HUDEP-2 (cell line): ENCODE measurements at regions not wholly inside any gene's neighbourhood (a gene's known extent, or its start where the extent isn't known, plus 50 kb on each side); places are given as distances from the start of the nearest gene placed in this dataset.
"Not testable (repeated sequence)": the region's sequence is repeated elsewhere in the genome, so short reads cannot be mapped to it uniquely, and the experiment has no call there.

Experiments used
- DNase-seq, 76 experiments: peaks; one replicate each; lab custom pipeline; 2025; ENCODE audit not compliant: unreplicated experiment in 76 of 76; lab: John Stamatoyannopoulos, UW

DNA sequence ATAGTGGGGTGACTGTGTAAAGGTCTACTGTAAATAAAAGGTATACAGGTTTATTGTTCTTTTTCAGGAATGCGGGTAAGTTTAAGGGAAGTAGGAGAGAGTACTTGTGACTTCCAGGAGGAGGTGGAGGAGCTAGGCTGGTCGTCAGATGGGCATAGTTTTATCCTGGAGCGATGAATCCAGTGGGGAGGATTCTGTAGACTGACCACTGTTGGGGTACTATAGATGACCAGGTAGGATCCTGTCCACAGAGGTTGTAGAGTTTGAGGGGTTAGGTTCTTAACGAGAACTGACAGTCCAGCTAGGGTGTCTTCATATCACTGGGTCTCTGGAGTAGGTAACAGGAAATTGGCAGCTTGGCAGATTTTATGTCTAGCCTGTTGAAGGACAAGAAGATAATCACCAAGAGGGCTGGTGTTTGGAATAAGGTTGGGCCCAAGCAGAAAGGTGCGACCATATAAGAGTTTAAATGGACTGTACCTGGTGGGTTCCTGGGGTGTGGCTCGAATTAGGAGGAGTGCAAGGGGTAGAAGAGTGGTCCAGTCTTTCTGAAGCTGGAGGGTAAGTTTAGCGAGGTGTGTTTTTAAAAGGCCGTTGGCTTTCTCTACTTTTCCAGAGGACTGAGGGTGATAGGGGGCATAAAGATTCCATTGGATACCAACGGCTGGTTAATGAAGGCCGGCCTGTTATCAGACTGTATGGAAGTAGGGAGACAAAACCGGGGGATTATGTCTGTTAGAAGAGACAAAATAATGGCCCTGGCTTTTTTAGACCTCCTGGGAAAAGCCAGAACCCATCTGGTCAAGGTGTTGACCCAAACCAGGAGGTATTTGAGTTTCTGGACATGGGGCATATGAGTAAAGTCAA is 751.3 kb upstream of the ADGRB3 start:
- no peak for DNase-seq

DNA sequence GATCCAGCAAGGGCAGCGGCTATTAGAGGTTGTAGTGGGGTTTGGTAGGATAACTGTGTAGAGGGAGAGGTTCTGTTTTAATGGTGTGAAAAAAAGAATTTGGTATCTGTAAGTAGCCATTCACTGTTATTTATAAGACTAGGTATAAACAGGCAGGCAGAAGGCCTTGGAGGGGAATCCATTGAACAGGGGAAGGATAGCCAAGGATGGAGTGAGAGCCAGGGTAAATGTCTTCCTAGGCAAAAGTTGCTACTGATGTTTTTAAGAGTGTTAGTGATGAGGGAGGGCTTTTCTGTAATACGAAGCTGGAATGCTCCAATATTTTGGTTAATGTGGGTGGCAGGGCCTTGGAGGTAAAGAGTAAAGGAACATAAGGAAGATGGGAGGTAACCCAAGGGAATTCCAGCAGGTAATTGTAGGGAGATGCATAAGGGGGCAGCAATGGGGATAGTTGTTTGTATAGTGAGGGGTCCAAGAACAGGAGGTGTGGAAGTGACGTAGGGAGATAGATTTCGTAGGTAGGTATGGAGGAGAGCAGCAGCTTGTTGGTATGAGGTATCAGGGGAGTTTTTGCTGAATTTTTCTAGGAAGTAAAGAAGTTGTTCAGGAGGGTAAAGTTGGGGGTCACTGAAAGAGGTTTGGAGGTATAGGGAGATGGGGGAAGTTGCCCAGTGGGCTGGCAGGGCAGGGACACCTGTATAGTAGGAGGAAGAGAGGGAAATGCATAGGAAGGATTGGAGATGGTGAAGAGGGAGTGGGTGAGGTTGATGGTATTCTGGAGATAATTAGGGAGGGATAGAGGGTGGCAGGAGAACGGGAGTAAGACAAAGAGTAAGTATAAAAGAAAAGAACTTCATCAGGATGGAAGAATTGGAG is 752.4 kb upstream of the ADGRB3 start:
- no peak for DNase-seq

DNA sequence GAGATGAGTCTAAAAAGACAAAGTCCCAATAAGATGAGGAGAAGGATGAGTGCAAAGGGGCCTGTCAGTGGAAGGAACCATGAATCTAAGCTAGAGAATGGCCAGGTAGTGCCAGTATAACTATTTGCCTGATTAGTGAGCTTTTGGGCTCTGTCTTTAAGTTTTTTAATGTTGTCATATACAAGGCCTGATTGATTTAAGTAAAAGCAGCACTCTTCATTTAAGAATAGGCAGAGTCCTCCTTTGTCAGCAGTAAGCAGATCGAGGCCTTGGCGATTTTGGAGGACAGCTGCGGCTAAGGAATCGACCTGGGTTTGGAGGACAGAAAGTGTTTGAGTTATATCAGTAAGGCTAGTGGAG is 753.4 kb upstream of the ADGRB3 start:
- DNase-seq = no peak

DNA sequence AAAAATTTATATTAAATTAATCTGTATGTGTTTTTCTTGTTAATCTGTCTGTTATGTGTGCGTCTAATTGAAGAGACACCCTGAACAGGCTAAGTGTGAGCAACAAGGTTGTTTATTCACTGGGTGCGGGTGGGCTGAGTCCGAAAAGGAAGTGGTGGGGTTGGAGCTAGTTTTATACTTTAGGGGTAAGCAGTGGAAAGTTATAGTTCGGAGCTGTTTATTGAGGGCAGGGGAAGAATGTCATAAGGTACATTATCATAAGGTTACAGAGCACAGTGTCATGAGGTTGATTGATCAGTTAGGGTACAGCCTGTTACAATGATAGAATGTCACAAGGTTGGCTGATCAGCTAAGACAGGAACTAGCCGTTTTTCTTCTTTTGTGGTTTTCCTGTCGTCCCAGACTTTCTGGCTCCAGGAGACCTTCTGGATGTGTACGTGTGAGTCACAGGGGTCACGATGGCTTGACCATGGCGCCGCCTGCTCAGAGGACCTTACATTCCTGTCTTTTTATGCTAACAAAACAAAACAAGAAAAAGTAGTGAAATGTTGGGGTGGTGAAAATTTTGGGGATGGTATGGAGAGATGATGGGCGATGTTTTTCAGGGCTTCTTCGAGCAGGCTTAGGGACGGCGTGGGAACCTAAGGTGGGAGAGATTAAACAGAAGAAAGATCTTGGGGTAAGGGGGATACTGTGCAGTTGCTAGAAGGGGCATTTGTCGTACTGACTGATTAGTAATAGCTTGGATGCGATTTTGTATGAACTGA is 754.0 kb upstream of the ADGRB3 start:
- no peak for DNase-seq

- DNase-seq = not testable (repeated sequence)
Measured at GRCh38 chr6:67880343-67880742, 754.7 kb upstream of the ADGRB3 start.

GRCh38 chr6:67879928-67880327 is 755.2 kb upstream of the ADGRB3 start:
- not testable (repeated sequence) for DNase-seq

DNA sequence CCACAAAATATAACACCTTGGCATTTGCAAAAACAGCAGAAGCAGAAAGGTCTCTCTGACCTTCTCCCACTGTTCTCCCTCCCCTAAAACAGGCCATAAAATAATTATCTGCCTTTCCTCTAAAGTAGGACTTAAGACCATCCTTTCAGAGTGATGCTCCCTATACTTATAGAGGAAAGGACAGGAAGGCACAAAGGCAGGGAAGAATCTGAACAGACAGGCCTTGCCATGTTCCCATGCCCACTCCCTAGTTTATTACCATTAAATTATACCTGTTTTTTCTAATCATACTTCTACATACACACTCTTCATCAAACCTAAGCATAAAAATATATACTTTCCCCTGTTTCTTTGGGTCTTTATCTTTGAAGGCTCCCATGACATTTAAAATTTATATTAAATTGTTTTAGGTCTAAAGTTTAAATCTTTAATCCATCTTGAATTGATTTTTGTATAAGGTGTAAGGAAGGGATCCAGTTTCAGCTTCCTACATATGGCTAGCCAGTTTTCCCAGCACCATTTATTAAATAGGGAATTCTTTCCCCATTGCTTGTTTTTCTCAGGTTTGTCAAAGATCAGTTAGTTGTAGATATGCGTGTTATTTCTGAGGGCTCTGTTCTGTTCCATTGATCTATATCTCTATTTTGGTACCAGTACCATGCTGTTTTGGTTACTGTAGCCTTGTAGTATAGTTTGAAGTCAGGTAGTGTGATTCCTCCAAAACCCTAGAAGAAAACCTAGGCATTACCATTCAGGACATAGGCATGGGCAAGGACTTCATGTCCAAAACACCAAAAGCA is 755.8 kb upstream of the ADGRB3 start:
- DNase-seq = not testable (repeated sequence)

DNA sequence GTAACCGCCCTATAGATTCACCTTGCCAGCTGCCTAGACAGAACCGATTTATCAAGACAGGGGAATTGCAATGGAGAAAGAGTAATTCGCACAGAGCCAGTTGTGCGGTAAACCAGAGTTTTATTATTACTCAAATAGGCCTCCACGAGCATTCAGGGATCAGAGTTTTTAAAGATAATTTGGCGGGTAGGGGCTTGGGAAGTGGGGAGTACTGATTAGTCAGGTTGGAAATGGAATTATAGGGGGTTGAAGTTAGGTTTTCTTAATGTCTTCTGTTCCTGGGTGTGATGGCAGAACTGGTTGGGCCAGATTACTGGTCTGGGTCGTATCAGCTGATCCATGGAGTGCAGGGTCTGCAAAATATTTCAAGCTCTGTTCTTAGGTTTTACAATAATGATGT is 756.9 kb upstream of the ADGRB3 start:
- not testable (repeated sequence) for DNase-seq

DNA sequence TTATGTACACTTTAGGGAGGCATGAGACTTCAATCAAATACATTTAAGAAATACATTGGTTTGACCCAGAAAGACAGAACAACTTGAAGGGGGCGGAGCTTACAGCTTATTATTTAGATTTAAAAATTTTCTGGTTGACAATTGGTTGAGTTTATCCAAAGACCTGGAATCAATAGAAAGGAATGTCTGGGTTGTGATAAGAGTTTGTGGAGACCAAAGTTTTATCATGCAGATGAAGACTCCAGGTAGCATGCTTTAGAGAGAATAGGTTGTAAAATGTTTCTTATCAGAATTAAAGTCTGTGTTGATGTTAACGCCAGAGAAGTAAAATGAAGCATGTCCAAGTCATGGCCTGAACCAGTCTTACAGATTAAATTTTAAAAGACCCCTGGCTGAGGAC is 757.8 kb upstream of the ADGRB3 start:
- no peak for DNase-seq

DNA sequence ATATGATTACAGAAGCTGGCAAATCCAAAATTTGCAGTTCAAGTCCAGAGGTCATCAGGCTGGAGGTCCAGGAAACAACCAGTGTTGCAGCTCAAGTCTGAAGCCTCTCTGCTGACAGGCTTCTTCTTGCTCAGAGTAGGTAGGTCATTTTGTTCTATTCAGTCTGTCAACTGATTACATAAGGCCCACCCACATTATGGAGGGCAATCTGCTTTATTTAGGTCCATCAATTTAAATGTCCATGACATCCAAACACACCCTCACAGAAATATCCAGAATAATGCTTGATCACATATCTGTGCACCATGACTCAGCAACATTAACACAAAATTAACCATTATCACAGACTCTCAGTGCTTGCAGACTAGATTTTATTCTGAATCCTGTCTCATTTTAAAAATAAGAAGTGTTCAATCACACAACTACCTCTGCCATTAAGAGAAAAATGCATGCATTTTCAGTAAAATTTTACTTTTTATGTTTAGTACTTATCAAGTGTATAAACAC is 759.2 kb upstream of the ADGRB3 start:
- DNase-seq = no peak

DNA sequence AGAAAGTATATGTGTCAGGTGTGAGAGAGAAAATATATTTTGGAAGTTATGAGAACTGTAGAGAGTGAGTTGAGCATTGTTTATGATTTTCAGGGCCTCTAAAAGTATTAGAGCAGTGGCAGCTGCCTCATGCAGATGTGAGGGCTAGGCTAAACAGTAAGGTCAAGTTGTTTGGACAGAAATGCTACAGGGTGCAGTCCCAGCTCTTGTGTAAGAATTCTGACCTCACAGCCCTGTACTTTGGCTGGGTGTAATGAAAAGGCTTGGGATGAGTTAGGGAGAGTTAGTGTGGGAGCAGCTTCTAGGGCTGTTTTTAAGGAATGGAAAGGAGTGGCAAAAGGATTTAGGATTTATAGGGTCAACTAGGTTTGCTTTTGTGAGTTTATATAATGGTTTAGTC is 764.8 kb upstream of the ADGRB3 start:
- DNase-seq = no peak

GRCh38 chr6:67863346-67863745 is 771.7 kb upstream of the ADGRB3 start:
- DNase-seq = no peak

GRCh38 chr6:67854098-67854497 is 781.0 kb upstream of the ADGRB3 start:
- no peak for DNase-seq

DNA sequence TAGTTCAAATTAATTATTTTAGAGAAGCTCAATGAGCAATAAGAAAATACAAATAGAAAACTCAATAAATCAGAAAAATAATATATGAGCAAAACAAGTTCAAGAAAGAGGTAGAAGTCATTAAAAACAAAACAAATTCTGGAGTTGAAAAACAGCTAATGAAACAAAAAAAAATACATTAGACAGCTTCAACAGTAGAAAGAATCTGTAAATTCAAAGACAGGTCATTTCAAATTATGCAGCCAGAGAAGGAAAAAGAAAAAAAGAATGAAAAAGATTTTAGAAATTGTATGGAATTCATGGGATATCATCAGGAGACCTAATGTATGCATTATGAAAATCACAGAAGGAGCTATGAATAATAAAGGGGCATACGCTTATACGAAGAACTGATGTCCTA is 795.3 kb upstream of the ADGRB3 start:
- DNase-seq = no peak

GRCh38 chr6:67825201-67825895 is 809.7 kb upstream of the ADGRB3 start:
- no peak for DNase-seq

- no peak for DNase-seq
Measured at GRCh38 chr6:67818322-67818721, 816.8 kb upstream of the ADGRB3 start.

GRCh38 chr6:67815623-67816022 is 819.5 kb upstream of the ADGRB3 start:
- DNase-seq = no peak

- no peak for DNase-seq
Measured at GRCh38 chr6:67814262-67814661, 820.8 kb upstream of the ADGRB3 start.

DNA sequence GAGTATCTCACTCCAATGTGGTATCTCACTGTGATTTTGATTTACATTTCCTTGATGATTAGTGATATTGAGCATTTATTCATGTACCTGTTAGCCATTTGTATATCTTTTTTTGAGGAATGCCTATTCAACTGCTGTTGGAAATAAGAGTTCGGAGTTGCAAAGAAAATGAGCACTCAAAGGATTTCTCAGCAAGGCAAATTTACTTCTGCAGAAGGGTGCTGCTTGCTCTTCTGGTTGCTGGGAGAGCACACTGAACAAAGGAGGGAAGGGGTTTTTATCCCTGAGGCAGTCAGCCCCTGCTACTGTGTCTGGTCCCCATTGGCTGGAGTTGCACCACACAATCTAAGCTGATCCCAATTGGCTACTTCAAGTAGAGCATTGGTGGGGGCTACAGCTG is 822.4 kb upstream of the ADGRB3 start:
- DNase-seq = no peak

DNA sequence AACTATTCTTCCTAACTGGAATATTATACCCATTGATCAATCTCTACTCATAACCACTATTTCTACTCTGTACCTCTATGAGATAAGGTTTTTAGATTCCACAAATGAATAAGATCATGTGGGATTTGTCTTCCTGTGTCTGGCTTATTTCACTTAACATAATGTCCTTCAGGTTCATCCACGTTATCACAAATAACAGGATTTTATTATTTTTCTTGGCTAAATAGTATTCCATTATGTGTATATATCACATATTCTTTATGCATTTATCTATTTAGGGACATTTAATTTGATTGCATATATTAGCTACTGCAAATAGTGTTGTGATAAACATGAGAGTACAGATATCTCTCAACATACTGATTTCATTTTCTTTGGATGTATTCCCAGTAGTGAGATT is 823.0 kb upstream of the ADGRB3 start:
- no peak for DNase-seq
